ENCODE measurements at regions not wholly inside any gene's neighbourhood (a gene's known extent, or its start where the extent isn't known, plus 50 kb on each side); places are given as distances from the start of the nearest gene placed in this dataset.

- Histone ChIP-seq H3K4me3 (no peak overlapping the region), H3K27ac (no peak overlapping the region), H3K9me3 (no peaks in the 10 kb centered on the region), H3K4me1 (peaks cover 6% of the 10 kb centered on the region), H3K27me3 (no peaks in the 10 kb centered on the region), H3K36me3 (ENCODE audit: low read depth, missing control alignments) (no peaks in the 10 kb centered on the region)
- DNase-seq: no peak
- intact Hi-C loops (cut with DNase I; ENCODE audit: low total_unique reads): no loop called here
- 82 to 84% methylated on average over 3 of the region's 3 CpGs for WGBS, 2 donors
- no peak for TF ChIP-seq CTCF (IDR thresholded peaks at IDR 0.05)
- no peak for TF ChIP-seq POLR2A (IDR thresholded peaks at IDR 0.05)
These were observed 171.9 kb upstream of the KITLG start for GRCh38 chr12:88752183-88752582.

DNA sequence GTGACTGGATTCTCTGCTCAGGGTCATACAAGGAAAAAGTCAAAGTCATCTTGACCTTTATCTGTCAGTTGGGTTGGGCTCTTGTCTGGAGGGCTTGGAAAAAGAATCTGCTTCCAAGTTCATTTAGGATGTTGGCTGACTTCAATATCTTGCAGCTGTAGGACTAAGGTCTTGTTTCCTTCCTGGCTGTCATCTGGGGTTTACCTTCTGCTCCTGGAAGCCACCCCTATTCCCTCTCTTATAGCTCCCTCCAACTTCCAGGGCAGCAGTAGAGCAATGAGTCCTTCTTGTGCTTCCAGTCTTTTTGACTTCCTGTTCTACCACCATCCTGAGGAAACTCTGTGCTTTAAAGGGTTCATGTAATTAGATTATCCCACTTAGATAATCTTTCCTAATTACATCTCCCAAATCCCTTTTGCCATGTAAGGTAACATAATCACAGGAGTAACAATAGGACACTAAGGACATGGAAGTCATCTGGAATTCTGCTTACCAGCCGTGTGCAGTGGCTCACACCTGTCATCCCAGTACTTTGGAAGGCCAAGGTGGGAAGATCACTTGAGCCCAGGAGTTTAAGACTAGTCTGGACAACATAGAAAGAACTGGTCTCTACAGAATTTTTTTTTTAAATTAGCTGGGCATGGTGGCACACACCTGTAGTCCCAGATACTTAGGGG is 170.7 kb upstream of the KITLG start:
- H3K4me3 ChIP-seq: no peak overlapping the region
- DNase-seq: no peak
- WGBS, 2 donors: 96 to 100% methylated on average over 1 of the region's 1 CpG
- peaks cover 8% of the 10 kb centered on the region for H3K4me1 ChIP-seq
- H3K27me3 ChIP-seq: no peaks in the 10 kb centered on the region
- no peak overlapping the region for H3K27ac ChIP-seq
- no peaks in the 10 kb centered on the region for H3K9me3 ChIP-seq
- TF ChIP-seq POLR2A (IDR thresholded peaks at IDR 0.05) (no peak), CTCF (IDR thresholded peaks at IDR 0.05) (no peak)
- intact Hi-C loops (cut with DNase I; ENCODE audit: low total_unique reads): no loop called here
- H3K36me3 ChIP-seq (ENCODE audit: low read depth, missing control alignments): no peaks in the 10 kb centered on the region

DNA sequence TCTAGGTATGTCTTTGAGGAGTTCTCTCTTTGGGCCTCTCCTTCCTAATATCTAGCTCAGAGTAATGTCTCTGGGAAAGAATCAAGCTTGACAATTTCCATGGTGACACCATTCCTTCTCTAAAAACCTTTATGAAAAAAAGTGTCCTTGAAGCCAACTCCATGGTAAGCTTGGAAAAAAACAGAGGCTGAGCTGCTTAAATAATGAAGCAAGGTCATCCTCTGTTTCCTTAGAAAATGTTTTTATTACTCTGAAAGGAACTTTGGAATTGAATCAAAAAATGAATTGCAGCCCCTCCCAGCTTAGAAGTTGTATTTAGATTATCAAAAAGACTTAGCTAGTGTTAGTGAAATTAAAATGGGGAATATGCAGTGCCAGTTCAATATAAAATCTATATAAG is 166.1 kb upstream of the KITLG start:
- Histone ChIP-seq H3K4me3 (no peak overlapping the region), H3K4me1 (peaks cover 8% of the 10 kb centered on the region), H3K36me3 (ENCODE audit: low read depth, missing control alignments) (no peaks in the 10 kb centered on the region), H3K27me3 (no peaks in the 10 kb centered on the region), H3K27ac (no peak overlapping the region), H3K9me3 (no peaks in the 10 kb centered on the region)
- no peak for DNase-seq
- TF ChIP-seq CTCF (IDR thresholded peaks at IDR 0.05): no peak
- TF ChIP-seq POLR2A (IDR thresholded peaks at IDR 0.05): no peak
- intact Hi-C loops (cut with DNase I; ENCODE audit: low total_unique reads): no loop called here

DNA sequence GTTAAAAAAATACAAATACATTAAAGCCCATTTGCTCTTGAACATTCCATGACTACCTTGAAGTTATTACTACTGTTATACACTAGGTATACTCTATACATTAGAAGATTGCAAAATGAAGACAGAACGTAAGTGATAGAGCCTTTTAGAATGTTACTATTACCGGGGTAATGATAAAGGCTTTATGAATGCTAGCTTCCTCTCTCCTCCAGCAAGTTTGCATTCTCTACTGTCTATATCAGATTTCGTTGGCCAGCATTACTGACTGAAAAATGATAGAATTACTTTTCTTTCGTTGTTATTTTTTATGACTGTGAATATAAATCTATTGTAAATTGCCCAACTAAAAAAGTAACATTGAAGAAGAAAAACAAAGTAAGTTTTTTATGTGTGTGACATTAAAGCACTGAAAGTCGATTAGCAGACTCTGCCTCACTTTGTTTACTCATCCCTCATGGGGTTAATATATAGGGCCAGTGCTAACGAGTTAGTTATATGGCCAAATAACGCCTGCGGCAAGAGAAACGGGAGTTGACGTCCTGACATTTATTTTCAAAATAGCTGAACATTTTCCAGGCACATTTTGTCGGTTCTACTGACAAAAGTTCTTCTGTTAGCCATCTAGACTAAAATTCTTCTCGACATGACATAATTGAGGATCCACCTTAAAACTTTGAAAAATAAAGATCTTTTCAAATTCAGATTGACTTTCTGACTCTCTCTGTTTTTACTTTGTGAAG is 163.8 kb upstream of the KITLG start:
- WGBS, 2 donors: 54 to 57% methylated on average over 12 of the region's 12 CpGs
- Histone ChIP-seq H3K36me3 (ENCODE audit: low read depth, missing control alignments) (no peaks in the 10 kb centered on the region), H3K27me3 (no peaks in the 10 kb centered on the region), H3K4me3 (no peak overlapping the region), H3K9me3 (no peaks in the 10 kb centered on the region), H3K27ac (no peak overlapping the region), H3K4me1 (peaks cover 8% of the 10 kb centered on the region)
- no peak for DNase-seq
- intact Hi-C loops (cut with DNase I; ENCODE audit: low total_unique reads): no loop called here
- TF ChIP-seq POLR2A (IDR thresholded peaks at IDR 0.05): no peak
- TF ChIP-seq CTCF (IDR thresholded peaks at IDR 0.05): no peak
